ENCODE measurements at regions not wholly inside any gene's neighbourhood (a gene's known extent, or its start where the extent isn't known, plus 50 kb on each side); places are given as distances from the start of the nearest gene placed in this dataset.

DNA sequence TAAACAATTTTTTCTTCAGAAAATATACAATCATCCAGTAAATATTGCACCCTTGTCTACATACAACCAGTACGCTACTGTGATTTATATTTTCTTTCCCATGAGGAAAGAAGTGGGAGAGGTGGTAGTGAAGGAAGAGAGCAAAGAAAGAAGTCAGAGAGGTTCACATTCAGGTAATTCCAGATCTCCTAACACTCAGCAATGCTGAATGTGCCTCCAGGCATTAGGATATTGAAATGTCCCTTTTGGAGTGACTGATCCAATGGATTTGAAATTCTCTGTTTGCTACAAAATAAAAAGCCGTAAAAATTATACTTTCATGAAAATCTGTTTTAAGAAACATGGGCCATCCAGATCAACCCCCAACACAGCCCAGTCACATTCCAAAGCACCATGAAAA is 211.9 kb upstream of the NR3C2 start:
- DNase-seq (ENCODE audit: low spot score) (no peak), ATAC-seq (ENCODE audit: insufficient number of reproducible peaks, low FRiP score, low read depth) (no peak)
- TF ChIP-seq, protein P1, sequence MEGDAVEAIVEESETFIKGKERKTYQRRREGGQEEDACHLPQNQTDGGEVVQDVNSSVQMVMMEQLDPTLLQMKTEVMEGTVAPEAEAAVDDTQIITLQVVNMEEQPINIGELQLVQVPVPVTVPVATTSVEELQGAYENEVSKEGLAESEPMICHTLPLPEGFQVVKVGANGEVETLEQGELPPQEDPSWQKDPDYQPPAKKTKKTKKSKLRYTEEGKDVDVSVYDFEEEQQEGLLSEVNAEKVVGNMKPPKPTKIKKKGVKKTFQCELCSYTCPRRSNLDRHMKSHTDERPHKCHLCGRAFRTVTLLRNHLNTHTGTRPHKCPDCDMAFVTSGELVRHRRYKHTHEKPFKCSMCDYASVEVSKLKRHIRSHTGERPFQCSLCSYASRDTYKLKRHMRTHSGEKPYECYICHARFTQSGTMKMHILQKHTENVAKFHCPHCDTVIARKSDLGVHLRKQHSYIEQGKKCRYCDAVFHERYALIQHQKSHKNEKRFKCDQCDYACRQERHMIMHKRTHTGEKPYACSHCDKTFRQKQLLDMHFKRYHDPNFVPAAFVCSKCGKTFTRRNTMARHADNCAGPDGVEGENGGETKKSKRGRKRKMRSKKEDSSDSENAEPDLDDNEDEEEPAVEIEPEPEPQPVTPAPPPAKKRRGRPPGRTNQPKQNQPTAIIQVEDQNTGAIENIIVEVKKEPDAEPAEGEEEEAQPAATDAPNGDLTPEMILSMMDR (IDR thresholded peaks at IDR 0.05): no peak

DNA sequence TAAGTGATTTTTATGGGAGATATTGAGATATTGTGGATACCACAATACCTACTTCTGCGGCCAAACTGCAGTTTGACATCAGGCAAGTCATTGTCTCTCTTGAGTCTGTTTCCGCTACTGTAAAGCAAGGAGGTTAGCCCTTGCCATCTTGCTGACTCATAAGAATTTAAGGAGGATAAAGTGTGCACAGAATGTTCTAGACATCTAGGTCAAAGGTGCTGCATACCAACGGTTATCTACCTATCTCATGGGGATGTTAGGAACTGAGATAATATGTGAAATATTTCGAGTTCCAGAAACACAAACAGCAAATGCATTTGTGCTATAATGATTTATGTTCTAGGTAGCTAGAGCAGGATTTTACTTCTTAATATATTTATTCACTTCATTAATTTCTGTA is 211.5 kb upstream of the NR3C2 start:
- DNase-seq (ENCODE audit: low spot score) (no peak), ATAC-seq (ENCODE audit: insufficient number of reproducible peaks, low FRiP score, low read depth) (no peak)
- Histone ChIP-seq H3K9me3 (no peaks in the 10 kb centered on the region), H3K27me3 (replicated peaks; ENCODE audit: insufficient read depth) (no peaks in the 10 kb centered on the region), H3K4me1 (ENCODE audit: control insufficient read depth in 1 of 2, low read depth in 2 of 2) (no peaks in the 10 kb centered on the region), H3K27ac (no peak overlapping the region), H3K36me3 (no peaks in the 10 kb centered on the region), H3K4me3 (no peak overlapping the region)
- TF ChIP-seq, protein P1 (IDR thresholded peaks at IDR 0.05): no peak

More for the DNA sequence above, 211.9 kb upstream of the NR3C2 start:
- no peak overlapping the region for H3K4me3 ChIP-seq
- H3K27me3 ChIP-seq (replicated peaks; ENCODE audit: insufficient read depth): no peaks in the 10 kb centered on the region
- H3K9me3 ChIP-seq: no peaks in the 10 kb centered on the region
- H3K27ac ChIP-seq: no peak overlapping the region
- H3K36me3 ChIP-seq: no peaks in the 10 kb centered on the region
- H3K4me1 ChIP-seq (ENCODE audit: control insufficient read depth in 1 of 2, low read depth in 2 of 2): no peaks in the 10 kb centered on the region

DNA sequence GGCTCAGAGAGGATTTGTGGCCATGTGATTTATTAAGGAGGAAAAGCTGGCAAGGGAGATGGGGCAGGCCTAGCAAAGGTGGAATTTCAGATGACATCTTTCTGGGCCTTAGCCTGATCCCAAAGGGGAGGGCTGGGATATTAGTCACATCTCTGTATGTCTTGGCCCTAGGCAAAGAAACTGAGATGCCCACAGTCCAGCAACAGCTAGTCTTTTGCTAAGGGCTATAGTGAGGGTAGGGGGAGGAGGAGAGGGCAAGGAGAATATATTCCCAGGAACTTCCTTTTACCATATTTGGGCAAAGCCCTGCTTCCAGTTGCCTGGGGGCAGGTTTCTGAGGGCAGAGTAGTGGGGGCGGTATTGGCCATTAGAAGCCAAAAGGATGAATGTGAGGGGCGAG is 209.8 kb upstream of the NR3C2 start:
- Histone ChIP-seq H3K9me3 (no peaks in the 10 kb centered on the region), H3K4me3 (no peak overlapping the region), H3K27me3 (replicated peaks; ENCODE audit: insufficient read depth) (no peaks in the 10 kb centered on the region), H3K27ac (no peak overlapping the region), H3K4me1 (ENCODE audit: control insufficient read depth in 1 of 2, low read depth in 2 of 2) (no peaks in the 10 kb centered on the region), H3K36me3 (no peaks in the 10 kb centered on the region)
- ATAC-seq (ENCODE audit: insufficient number of reproducible peaks, low FRiP score, low read depth): no peak
- DNase-seq (ENCODE audit: low spot score): no peak
- TF ChIP-seq, protein P1 (IDR thresholded peaks at IDR 0.05): no peak

DNA sequence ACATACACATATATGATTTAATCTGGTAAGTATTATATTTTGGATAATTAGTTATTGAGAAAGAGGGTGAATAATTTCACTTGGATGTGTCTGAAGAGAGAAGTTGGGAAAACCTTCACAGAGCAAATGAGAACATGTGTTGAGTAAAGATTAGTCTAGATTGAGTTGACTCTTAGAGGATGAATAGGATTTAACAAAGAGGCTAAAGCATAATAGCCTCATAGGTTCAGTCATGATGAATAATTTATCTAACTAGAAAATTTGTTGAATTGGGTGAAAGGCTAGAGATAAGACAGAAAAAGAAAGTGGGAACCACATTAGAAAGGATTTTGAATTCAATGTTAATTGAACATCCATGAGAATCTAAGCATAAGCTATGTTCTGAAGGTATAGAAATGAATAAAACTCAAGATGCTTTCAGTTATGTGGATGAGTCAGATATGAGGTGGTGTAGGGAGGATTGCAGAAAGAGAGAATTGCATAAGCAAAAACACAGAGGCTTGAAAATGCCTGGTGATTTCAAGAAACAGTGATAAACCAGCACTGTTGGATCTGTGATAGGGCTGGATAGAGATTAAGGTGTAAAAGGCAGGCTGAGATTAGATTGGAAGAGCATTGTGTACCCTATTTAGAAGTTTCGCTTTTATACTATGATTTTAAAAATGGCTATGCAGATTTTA is 207.6 kb upstream of the NR3C2 start:
- no peaks in the 10 kb centered on the region for H3K9me3 ChIP-seq
- no peaks in the 10 kb centered on the region for H3K27me3 ChIP-seq (replicated peaks; ENCODE audit: insufficient read depth)
- DNase-seq (ENCODE audit: low spot score) (no peak), ATAC-seq (ENCODE audit: insufficient number of reproducible peaks, low FRiP score, low read depth) (no peak)
- H3K27ac ChIP-seq: no peak overlapping the region
- H3K4me3 ChIP-seq: no peak overlapping the region
- TF ChIP-seq, protein P1 (IDR thresholded peaks at IDR 0.05): no peak
- no peaks in the 10 kb centered on the region for H3K4me1 ChIP-seq (ENCODE audit: control insufficient read depth in 1 of 2, low read depth in 2 of 2)
- no peaks in the 10 kb centered on the region for H3K36me3 ChIP-seq

DNA sequence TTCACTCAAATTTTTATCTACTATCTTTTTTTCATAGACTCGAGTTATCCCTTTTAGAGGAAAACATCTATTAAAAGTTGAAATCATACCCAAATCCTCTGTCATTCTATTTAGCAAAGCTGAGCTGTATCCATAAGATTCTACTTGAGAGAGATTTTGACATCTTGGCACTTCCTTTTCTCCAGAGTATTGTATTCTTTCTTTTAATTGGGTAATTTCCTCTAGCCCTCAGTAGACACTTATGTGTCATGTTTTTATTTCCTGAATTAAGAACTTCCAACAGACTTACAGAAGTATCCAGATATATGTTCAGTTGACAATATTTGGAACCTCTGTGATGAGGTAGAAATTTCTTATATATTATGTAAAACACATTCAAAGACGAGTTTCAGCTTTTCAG is 201.6 kb upstream of the NR3C2 start:
- Histone ChIP-seq H3K27ac (no peak overlapping the region), H3K27me3 (replicated peaks; ENCODE audit: insufficient read depth) (no peaks in the 10 kb centered on the region), H3K9me3 (no peaks in the 10 kb centered on the region), H3K36me3 (no peaks in the 10 kb centered on the region), H3K4me1 (ENCODE audit: control insufficient read depth in 1 of 2, low read depth in 2 of 2) (no peaks in the 10 kb centered on the region), H3K4me3 (no peak overlapping the region)
- TF ChIP-seq, protein P1 (IDR thresholded peaks at IDR 0.05): no peak
- no peak for ATAC-seq (ENCODE audit: insufficient number of reproducible peaks, low FRiP score, low read depth)
- DNase-seq (ENCODE audit: low spot score): no peak

All from thoracic aorta (tissue), 2 donors.